Left lung (tissue), 4 donors: ENCODE measurements at regions not wholly inside any gene's neighbourhood (a gene's known extent, or its start where the extent isn't known, plus 50 kb on each side); places are given as distances from the start of the nearest gene placed in this dataset.

Source experiments
- ATAC-seq: fragments of 200-7000 bp; cut with Tn5 transposase; one replicate; pipeline ENCODE4 v1.9.1; 2020; ENCODE audit warnings: moderate library complexity
- DNase-seq, 4 donors: peaks; one replicate each; pipeline ENCODE4 v3.0.0-alpha.2; 2013 to 2020
- H3K27ac ChIP-seq, 2 donors: fragments of 200-600 bp; sonication (generic) in 1 of 2; one replicate each; pipeline versions ENCODE4 v1.5.0 to v1.8.0; 2020 to 2021
- H3K27me3 ChIP-seq, 2 donors: fragments of 200-600 bp; sonication (generic) in 1 of 2; one replicate each; pipeline versions ENCODE4 v1.5.0 to v1.8.0; 2020 to 2021
- H3K36me3 ChIP-seq, 2 donors: fragments of 200-600 bp; sonication (generic) in 1 of 2; one replicate each; pipeline versions ENCODE4 v1.5.0 to v1.8.0; 2020 to 2021
- H3K4me1 ChIP-seq, 2 donors: fragments of 200-600 bp; one replicate each; pipeline ENCODE4 v1.8.0; 2021
- H3K4me3 ChIP-seq, 2 donors: fragments of 200-600 bp; sonication (generic) in 1 of 2; one replicate each; pipeline versions ENCODE4 v1.5.0 to v1.8.0; 2020 to 2021; ENCODE audit warnings: mild to moderate bottlenecking in 1 of 2
- H3K9me3 ChIP-seq, 2 donors: fragments of 200-600 bp; sonication (generic) in 1 of 2; one replicate each; pipeline versions ENCODE4 v1.5.0 to v1.8.0; 2020 to 2021
- intact Hi-C, 2 donors: fragments of 100-400 bp; cut with DNase I; formaldehyde crosslinking; loops; one replicate each; pipeline versions ENCODE4 v1.11.2 to v1.14.2; 2022
- TF ChIP-seq, protein P1 (sequence below), 2 donors: fragments of 200-600 bp; sonication (generic) in 1 of 2; IDR thresholded peaks; one replicate each; pipeline versions ENCODE4 v1.5.0 to v1.8.0; 2021; ENCODE audit warnings: antibody characterized with exemption in 2 of 2
- donor health status: DM: no; HTN: yes; CAD: no.
- donor health status: DM: no; HTN: no; CAD: no.

DNA sequence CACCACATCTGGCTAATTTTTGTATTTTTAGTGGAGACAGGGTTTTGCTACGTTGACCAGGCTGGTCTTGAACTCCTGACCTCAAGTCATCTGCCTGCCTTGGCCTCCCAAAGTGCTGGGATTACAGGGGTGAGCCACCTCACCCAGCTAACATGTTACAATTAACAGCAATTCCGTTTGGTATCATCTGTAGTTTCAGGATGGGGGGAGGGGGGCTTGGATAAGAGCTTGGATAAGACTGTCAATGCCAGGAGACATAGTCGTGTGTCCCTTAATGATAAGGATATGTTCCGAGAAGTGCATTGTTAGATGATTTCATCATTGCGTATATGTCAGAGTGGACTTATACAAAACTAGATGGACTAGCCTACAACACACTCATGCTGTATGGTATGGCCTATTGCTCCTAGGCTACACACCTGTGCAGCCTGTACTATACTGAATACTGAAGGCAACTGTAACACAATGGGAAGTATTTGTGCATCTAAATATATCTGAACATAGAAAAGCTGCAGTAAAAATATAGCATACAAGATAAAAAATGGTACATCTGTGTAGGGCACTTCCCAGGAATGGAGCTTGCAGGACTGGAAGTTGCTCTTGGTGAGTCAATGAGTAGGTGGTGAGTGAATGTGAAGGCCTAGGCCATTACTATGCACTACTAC, 103.9 kb upstream of the TNS3 start:
- intact Hi-C loops, result no loop called here
- DNase-seq, result no peak
- Histone ChIP-seq H3K4me1 (no peaks in the 10 kb centered on the region), H3K4me3 (no peak overlapping the region), H3K36me3 (no peaks in the 10 kb centered on the region), H3K9me3 (no peaks in the 10 kb centered on the region), H3K27ac (no peak overlapping the region), H3K27me3 (no peaks in the 10 kb centered on the region)
- TF ChIP-seq, protein P1, sequence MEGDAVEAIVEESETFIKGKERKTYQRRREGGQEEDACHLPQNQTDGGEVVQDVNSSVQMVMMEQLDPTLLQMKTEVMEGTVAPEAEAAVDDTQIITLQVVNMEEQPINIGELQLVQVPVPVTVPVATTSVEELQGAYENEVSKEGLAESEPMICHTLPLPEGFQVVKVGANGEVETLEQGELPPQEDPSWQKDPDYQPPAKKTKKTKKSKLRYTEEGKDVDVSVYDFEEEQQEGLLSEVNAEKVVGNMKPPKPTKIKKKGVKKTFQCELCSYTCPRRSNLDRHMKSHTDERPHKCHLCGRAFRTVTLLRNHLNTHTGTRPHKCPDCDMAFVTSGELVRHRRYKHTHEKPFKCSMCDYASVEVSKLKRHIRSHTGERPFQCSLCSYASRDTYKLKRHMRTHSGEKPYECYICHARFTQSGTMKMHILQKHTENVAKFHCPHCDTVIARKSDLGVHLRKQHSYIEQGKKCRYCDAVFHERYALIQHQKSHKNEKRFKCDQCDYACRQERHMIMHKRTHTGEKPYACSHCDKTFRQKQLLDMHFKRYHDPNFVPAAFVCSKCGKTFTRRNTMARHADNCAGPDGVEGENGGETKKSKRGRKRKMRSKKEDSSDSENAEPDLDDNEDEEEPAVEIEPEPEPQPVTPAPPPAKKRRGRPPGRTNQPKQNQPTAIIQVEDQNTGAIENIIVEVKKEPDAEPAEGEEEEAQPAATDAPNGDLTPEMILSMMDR (IDR thresholded peaks at IDR 0.05), result no peak
- no peak for ATAC-seq

DNA sequence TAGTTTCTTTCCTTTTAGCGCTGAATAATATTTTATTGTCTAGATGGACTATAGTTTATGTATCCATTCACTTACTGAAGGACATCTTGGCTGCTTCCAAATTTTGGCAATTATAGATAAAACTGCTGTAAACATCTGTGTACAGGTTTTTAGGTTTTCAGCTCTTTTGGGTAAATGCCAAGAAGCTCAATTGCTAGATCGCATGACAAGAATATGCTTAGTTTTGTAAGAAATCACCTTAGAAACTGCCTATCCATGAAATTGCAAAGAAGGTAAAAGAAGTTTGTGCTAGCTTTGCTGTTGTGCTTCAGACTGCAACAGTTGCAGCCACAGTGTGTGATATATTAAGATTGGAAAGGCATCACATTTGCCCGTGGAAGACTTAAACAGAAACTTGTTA, 103.2 kb upstream of the TNS3 start:
- intact Hi-C loops, result no loop called here
- Histone ChIP-seq H3K27me3 (no peaks in the 10 kb centered on the region), H3K27ac (no peak overlapping the region), H3K9me3 (no peaks in the 10 kb centered on the region), H3K4me3 (no peak overlapping the region), H3K36me3 (no peaks in the 10 kb centered on the region), H3K4me1 (no peaks in the 10 kb centered on the region)
- TF ChIP-seq, protein P1 (IDR thresholded peaks at IDR 0.05), result no peak
- no peak for ATAC-seq
- DNase-seq, result no peak

DNA sequence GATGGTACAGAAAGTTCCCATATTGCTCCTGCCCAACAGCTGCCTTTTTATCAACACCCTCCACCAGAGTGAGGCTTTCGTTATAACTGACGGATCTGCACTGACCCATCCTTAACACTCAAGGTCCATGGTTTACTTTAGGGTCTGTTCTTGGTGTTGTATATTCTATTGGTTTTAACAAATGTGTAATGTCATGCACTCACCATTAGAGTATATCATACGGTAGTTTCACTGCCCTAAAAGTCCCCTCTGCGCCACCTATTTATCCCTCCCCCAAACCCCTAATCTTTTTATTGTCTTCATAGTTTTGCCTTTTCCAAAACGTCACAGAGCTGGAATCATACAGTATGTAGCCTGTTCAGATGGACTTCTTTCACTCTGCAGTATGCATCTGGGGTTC, 102.8 kb upstream of the TNS3 start:
- intact Hi-C loops, result no loop called here
- TF ChIP-seq, protein P1 (IDR thresholded peaks at IDR 0.05), result no peak
- no peaks in the 10 kb centered on the region for H3K36me3 ChIP-seq
- no peaks in the 10 kb centered on the region for H3K27me3 ChIP-seq
- ATAC-seq, result no peak
- H3K27ac ChIP-seq, result no peak overlapping the region
- H3K4me1 ChIP-seq, result no peaks in the 10 kb centered on the region
- no peaks in the 10 kb centered on the region for H3K9me3 ChIP-seq
- no peak for DNase-seq
- no peak overlapping the region for H3K4me3 ChIP-seq

DNA sequence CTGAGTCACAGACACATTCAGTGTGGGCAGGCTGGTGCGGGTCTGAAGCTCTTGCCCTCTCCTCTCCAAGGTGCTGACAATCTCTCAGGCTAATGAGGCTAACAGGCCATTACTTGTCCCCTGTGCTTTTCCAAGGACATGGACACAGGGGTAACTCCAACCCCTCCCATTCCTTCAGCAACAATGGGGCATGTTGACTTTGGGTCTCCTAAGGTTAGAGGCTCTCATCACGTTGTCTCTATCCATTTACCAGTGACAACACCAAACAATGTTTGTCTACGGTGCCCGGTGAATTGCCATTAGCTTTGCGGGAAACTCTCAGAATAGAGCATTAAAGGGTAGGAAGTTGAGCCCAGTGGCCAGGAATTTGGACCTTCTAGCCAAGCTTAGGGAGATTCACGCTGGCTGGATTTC, 101.6 kb upstream of the TNS3 start:
- TF ChIP-seq, protein P1 (IDR thresholded peaks at IDR 0.05), result no peak
- H3K4me3 ChIP-seq, result no peak overlapping the region
- no peaks in the 10 kb centered on the region for H3K9me3 ChIP-seq
- intact Hi-C loops, result no loop called here
- H3K27me3 ChIP-seq, result no peaks in the 10 kb centered on the region
- no peak overlapping the region for H3K27ac ChIP-seq
- DNase-seq (no peak), ATAC-seq (no peak)
- H3K36me3 ChIP-seq, result no peaks in the 10 kb centered on the region
- no peaks in the 10 kb centered on the region for H3K4me1 ChIP-seq

DNA sequence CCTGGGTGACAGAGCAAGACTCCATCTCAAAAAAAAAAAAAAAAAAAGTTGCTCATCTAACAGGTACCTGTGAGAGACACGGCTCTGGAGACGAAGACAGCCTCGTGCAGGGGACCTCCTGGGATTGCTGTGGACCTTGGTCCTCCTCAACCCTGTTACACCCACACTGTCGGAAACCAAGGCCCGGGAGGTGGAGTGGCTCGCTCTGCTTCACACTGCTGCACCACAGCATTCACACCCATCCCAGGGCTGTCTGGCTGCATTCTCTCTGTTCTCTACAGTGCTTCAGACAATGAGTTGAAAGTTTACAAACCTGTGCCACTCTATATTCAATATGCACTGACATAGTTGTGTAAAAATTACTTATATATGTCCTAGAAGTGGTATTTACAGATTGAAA, 101.0 kb upstream of the TNS3 start:
- Histone ChIP-seq H3K4me3 (no peak overlapping the region), H3K27ac (no peak overlapping the region), H3K36me3 (no peaks in the 10 kb centered on the region), H3K9me3 (no peaks in the 10 kb centered on the region), H3K27me3 (no peaks in the 10 kb centered on the region), H3K4me1 (no peaks in the 10 kb centered on the region)
- ATAC-seq, result no peak
- intact Hi-C loops, result no loop called here
- no peak for DNase-seq
- TF ChIP-seq, protein P1 (IDR thresholded peaks at IDR 0.05), result no peak
